ENCODE measurements at regions not wholly inside any gene's neighbourhood (a gene's known extent, or its start where the extent isn't known, plus 50 kb on each side); places are given as distances from the start of the nearest gene placed in this dataset.

DNA sequence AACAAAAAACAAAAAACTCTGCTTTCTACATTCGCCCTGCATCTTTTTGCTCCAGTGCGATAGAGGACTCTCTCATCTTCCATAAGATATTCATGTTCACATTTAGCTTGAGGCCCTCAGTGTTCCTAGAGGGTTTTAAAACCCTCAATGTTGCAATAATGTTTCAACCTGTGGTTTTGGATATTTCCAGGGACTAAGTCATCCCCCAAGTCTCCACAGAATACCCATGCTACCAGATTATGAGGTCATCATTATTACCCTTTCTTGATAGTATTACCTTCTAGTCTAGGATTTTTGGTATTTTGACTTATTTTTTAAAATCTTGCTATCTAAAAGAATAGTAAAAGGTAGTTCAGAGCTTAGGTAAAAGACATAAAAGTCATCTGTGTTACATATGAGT lies 480.5 kb upstream of the ID4 start:
- no peak overlapping the region for H3K27ac ChIP-seq (ENCODE audit: low read depth, low read length)
- no peaks in the 10 kb centered on the region for H3K9me3 ChIP-seq (ENCODE audit: control insufficient read depth in 3 of 3, low read length in 3 of 3)
- no peaks in the 10 kb centered on the region for H3K27me3 ChIP-seq (ENCODE audit: control insufficient read depth in 3 of 3, insufficient read depth in 3 of 3, low read length in 3 of 3)
- H3K4me3 ChIP-seq (ENCODE audit: low read length in 3 of 3) = no peak overlapping the region
- H3K9ac ChIP-seq (ENCODE audit: low read depth in 1 of 3, low read length in 3 of 3) = no peak overlapping the region
- no peaks in the 10 kb centered on the region for H3K4me1 ChIP-seq (ENCODE audit: control insufficient read depth in 3 of 3, insufficient read depth in 3 of 3, low read length in 3 of 3)
- no peaks in the 10 kb centered on the region for H3K36me3 ChIP-seq (ENCODE audit: control insufficient read depth in 3 of 3, insufficient read depth in 3 of 3, low read length in 3 of 3)

DNA sequence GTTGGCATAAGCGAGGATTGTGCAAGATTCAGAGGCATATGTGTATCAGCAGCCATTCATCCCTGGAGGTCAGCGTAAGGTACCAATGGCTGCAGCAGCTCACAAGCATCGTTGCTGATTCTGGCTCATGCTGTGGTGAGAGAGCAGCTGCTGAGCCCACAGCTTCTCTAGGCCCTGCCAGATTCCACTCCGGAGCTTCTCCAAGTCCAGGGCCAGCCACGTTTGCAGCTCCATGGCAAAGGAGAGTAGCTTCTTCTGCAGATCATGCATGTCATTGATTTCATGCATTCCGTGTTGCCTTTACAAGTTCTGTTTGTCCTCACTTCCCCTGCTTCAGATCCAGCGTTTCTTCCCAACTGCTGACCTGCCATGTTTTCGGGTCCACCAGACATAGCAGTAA lies 474.8 kb upstream of the ID4 start:
- Histone ChIP-seq H3K4me3 (ENCODE audit: low read length in 3 of 3) (no peak overlapping the region), H3K27me3 (ENCODE audit: control insufficient read depth in 3 of 3, insufficient read depth in 3 of 3, low read length in 3 of 3) (no peaks in the 10 kb centered on the region), H3K9ac (ENCODE audit: low read depth in 1 of 3, low read length in 3 of 3) (no peak overlapping the region), H3K27ac (ENCODE audit: low read depth, low read length) (no peak overlapping the region), H3K9me3 (ENCODE audit: control insufficient read depth in 3 of 3, low read length in 3 of 3) (peaks cover 0 to 2% (median 0%) of the 10 kb centered on the region in 3 donors), H3K4me1 (ENCODE audit: control insufficient read depth in 3 of 3, insufficient read depth in 3 of 3, low read length in 3 of 3) (no peaks in the 10 kb centered on the region), H3K36me3 (ENCODE audit: control insufficient read depth in 3 of 3, insufficient read depth in 3 of 3, low read length in 3 of 3) (no peaks in the 10 kb centered on the region)

DNA sequence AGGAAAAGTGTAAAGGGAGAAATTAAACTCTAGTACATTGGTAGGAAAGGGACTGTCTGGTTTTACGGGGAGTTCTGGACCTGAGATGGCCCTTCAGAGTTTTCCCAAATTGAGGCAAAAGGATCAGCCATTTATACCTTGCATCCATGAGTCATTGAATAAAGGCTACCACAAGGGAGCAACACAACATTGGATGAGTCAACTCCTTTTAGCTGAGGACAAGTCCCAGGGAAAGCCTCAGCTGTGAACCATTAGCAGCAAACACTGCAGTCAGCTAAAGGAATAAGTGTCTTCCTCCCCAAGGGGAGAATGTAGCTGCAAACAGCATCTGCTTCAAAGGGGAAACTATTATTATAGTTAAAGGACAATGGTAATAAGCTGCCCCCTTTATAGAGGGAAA lies 468.7 kb upstream of the ID4 start:
- Histone ChIP-seq H3K9ac (ENCODE audit: low read depth in 1 of 3, low read length in 3 of 3) (no peak overlapping the region), H3K36me3 (ENCODE audit: control insufficient read depth in 3 of 3, insufficient read depth in 3 of 3, low read length in 3 of 3) (no peaks in the 10 kb centered on the region), H3K4me1 (ENCODE audit: control insufficient read depth in 3 of 3, insufficient read depth in 3 of 3, low read length in 3 of 3) (no peaks in the 10 kb centered on the region), H3K4me3 (ENCODE audit: low read length in 3 of 3) (no peak overlapping the region), H3K27ac (ENCODE audit: low read depth, low read length) (no peak overlapping the region), H3K9me3 (ENCODE audit: control insufficient read depth in 3 of 3, low read length in 3 of 3) (peaks cover 0 to 2% (median 0%) of the 10 kb centered on the region in 3 donors), H3K27me3 (ENCODE audit: control insufficient read depth in 3 of 3, insufficient read depth in 3 of 3, low read length in 3 of 3) (peaks cover 0 to 3% (median 0%) of the 10 kb centered on the region in 3 donors)

DNA sequence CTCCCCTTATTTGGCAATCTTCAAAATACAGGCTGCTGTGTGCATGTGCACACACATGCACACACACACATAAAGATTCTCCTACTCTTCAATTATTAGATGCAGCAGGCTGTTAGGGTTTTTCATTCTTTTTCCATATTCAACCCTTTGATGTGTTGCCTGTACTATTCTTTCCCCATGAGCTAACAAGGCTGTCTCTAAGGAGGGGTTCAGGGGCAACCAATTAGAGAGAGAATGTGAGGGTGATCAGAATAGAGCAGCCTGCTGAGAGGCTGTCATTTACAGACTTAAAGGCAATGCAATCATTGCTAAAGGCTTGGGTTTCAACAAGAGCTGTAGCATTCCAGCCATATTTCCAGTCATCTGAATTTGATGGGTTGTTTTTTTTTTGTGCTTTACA lies 467.4 kb upstream of the ID4 start:
- H3K4me3 ChIP-seq (ENCODE audit: low read length in 3 of 3) = no peak overlapping the region
- no peaks in the 10 kb centered on the region for H3K4me1 ChIP-seq (ENCODE audit: control insufficient read depth in 3 of 3, insufficient read depth in 3 of 3, low read length in 3 of 3)
- H3K9me3 ChIP-seq (ENCODE audit: control insufficient read depth in 3 of 3, low read length in 3 of 3) = peaks cover 0 to 2% (median 0%) of the 10 kb centered on the region in 3 donors
- no peak overlapping the region for H3K27ac ChIP-seq (ENCODE audit: low read depth, low read length)
- peaks cover 0 to 3% (median 0%) of the 10 kb centered on the region in 3 donors for H3K27me3 ChIP-seq (ENCODE audit: control insufficient read depth in 3 of 3, insufficient read depth in 3 of 3, low read length in 3 of 3)
- H3K9ac ChIP-seq (ENCODE audit: low read depth in 1 of 3, low read length in 3 of 3) = no peak overlapping the region
- H3K36me3 ChIP-seq (ENCODE audit: control insufficient read depth in 3 of 3, insufficient read depth in 3 of 3, low read length in 3 of 3) = no peaks in the 10 kb centered on the region

DNA sequence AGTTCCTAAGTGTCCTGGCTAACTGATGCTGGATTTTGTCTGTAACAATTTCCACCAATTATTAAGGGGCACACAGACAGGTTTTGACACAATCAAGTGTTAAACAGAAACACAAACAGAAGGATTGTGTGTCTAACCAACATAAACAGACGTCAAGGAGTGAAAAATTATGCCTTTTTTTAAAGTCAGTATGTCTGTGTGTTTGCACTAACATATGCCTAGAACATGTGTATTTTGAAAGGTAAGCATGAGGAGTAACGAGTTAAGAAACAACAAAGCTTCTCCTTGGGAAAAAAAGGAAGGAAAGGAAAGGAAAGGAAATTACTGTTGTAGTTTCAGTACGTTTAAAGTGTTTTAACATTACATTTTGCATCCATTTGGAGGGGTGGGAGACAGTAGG lies 466.3 kb upstream of the ID4 start:
- Histone ChIP-seq H3K27ac (ENCODE audit: low read depth, low read length) (no peak overlapping the region), H3K9ac (ENCODE audit: low read depth in 1 of 3, low read length in 3 of 3) (no peak overlapping the region), H3K4me3 (ENCODE audit: low read length in 3 of 3) (no peak overlapping the region), H3K4me1 (ENCODE audit: control insufficient read depth in 3 of 3, insufficient read depth in 3 of 3, low read length in 3 of 3) (no peaks in the 10 kb centered on the region), H3K36me3 (ENCODE audit: control insufficient read depth in 3 of 3, insufficient read depth in 3 of 3, low read length in 3 of 3) (no peaks in the 10 kb centered on the region), H3K9me3 (ENCODE audit: control insufficient read depth in 3 of 3, low read length in 3 of 3) (peaks cover 0 to 2% (median 0%) of the 10 kb centered on the region in 3 donors), H3K27me3 (ENCODE audit: control insufficient read depth in 3 of 3, insufficient read depth in 3 of 3, low read length in 3 of 3) (peaks cover 0 to 3% (median 0%) of the 10 kb centered on the region in 3 donors)

DNA sequence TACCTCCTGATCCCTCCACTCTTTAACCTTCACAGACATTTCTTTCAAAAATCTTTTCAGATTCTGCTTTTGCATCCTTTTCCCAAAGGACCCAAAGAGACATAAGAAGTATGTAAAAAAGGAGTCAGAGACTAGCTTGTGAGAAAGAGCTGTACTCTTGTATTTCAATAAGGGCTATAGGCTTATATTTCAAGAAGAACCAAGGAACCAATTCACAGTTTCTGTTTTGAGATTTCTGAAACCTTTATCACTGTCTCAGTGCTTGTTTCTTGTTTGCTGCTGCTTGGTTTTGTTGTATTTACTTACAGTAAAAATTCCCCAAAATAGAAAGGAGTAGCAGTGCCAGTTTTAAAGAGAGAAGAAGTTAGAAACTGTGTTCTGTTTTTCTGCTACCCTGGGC lies 461.6 kb upstream of the ID4 start:
- Histone ChIP-seq H3K4me3 (ENCODE audit: low read length in 3 of 3) (no peak overlapping the region), H3K36me3 (ENCODE audit: control insufficient read depth in 3 of 3, insufficient read depth in 3 of 3, low read length in 3 of 3) (no peaks in the 10 kb centered on the region), H3K9me3 (ENCODE audit: control insufficient read depth in 3 of 3, low read length in 3 of 3) (no peaks in the 10 kb centered on the region), H3K4me1 (ENCODE audit: control insufficient read depth in 3 of 3, insufficient read depth in 3 of 3, low read length in 3 of 3) (no peaks in the 10 kb centered on the region), H3K9ac (ENCODE audit: low read depth in 1 of 3, low read length in 3 of 3) (no peak overlapping the region), H3K27me3 (ENCODE audit: control insufficient read depth in 3 of 3, insufficient read depth in 3 of 3, low read length in 3 of 3) (peaks cover 0 to 3% (median 0%) of the 10 kb centered on the region in 3 donors), H3K27ac (ENCODE audit: low read depth, low read length) (no peak overlapping the region)

DNA sequence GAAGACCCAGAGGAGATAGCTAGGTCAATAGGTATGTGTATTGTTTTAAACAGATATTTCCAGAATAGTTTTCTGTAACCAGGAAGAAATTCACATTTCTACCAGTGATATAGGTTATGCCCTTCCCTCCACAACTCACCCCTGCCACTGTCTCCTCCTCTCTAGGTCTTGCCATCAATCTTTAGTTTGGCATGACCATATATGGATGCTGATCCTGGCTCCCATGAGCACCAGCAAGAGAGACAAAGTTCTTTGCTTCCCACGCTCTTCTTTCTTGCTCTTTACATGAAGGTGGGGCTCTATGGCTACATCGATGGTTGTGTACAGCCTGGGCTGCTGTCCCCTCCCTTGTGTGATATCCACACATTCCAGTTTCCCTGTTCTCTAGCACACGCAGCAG lies 459.4 kb upstream of the ID4 start:
- Histone ChIP-seq H3K9ac (ENCODE audit: low read depth in 1 of 3, low read length in 3 of 3) (no peak overlapping the region), H3K4me3 (ENCODE audit: low read length in 3 of 3) (no peak overlapping the region), H3K27me3 (ENCODE audit: control insufficient read depth in 3 of 3, insufficient read depth in 3 of 3, low read length in 3 of 3) (peaks cover 0 to 3% (median 0%) of the 10 kb centered on the region in 3 donors), H3K27ac (ENCODE audit: low read depth, low read length) (no peak overlapping the region), H3K9me3 (ENCODE audit: control insufficient read depth in 3 of 3, low read length in 3 of 3) (no peaks in the 10 kb centered on the region), H3K36me3 (ENCODE audit: control insufficient read depth in 3 of 3, insufficient read depth in 3 of 3, low read length in 3 of 3) (no peaks in the 10 kb centered on the region), H3K4me1 (ENCODE audit: control insufficient read depth in 3 of 3, insufficient read depth in 3 of 3, low read length in 3 of 3) (no peaks in the 10 kb centered on the region)

DNA sequence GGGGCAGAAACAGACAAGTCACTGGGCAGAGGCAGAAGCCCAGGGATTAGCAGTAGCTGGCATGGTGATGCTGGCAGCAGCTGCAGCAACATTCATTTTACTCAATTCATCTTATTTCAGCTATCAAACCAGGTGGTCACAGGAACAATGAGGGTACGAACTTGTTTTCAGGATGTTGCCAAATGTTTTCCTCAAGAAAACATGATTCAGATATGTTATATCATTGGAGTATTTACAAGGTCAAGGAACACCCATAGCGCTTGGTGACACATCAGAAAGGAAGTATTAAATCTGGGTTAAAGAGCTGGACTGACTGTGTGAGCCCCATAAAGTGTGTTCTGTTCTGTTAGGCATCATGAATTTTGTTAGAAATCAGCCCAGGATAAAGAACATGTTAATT lies 456.9 kb upstream of the ID4 start:
- Histone ChIP-seq H3K27me3 (ENCODE audit: control insufficient read depth in 3 of 3, insufficient read depth in 3 of 3, low read length in 3 of 3) (no peaks in the 10 kb centered on the region), H3K27ac (ENCODE audit: low read depth, low read length) (no peak overlapping the region), H3K9me3 (ENCODE audit: control insufficient read depth in 3 of 3, low read length in 3 of 3) (peaks cover 0 to 6% (median 0%) of the 10 kb centered on the region in 3 donors), H3K36me3 (ENCODE audit: control insufficient read depth in 3 of 3, insufficient read depth in 3 of 3, low read length in 3 of 3) (no peaks in the 10 kb centered on the region), H3K4me3 (ENCODE audit: low read length in 3 of 3) (no peak overlapping the region), H3K9ac (ENCODE audit: low read depth in 1 of 3, low read length in 3 of 3) (no peak overlapping the region), H3K4me1 (ENCODE audit: control insufficient read depth in 3 of 3, insufficient read depth in 3 of 3, low read length in 3 of 3) (no peaks in the 10 kb centered on the region)

DNA sequence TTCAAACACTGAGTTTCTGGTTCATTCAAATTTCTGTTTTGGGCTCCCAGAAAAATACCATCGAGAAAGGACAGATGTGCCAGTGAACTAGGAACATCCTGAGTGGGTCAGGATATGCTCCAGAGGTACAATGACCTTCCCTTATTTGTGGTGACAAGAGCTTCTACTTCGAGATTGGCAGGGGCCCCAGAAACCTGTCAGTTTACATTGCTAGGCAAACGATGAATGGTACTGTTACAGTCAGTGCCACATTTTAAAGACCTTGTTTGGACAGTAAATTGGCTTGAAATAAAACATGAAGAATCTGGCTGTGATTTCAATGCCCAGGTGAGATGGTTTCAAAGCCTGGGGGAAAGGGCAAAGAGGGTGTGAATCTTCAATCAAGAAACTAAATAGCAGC lies 454.5 kb upstream of the ID4 start:
- Histone ChIP-seq H3K36me3 (ENCODE audit: control insufficient read depth in 3 of 3, insufficient read depth in 3 of 3, low read length in 3 of 3) (no peaks in the 10 kb centered on the region), H3K4me1 (ENCODE audit: control insufficient read depth in 3 of 3, insufficient read depth in 3 of 3, low read length in 3 of 3) (no peaks in the 10 kb centered on the region)

DNA sequence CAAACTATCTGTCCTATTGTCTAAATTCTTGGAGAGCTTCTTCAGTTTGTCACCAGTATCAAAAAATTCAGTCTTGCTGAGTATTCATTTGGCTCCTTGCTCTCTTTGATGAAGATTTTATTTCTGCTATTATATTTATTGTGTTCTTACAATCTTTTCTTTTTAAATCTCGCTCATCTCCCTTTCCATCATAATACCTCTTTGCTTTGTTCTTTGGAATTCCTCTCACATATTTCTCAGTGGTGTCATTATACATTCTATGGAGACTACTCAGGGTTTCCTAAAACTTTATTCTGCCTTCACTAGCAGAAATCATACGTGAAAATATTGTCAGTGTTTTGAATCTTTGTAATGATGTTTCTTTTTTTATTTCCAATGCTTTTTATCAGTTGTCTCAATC lies 445.2 kb upstream of the ID4 start:
- Histone ChIP-seq H3K27me3 (ENCODE audit: control insufficient read depth in 3 of 3, insufficient read depth in 3 of 3, low read length in 3 of 3) (no peaks in the 10 kb centered on the region), H3K9ac (ENCODE audit: low read depth in 1 of 3, low read length in 3 of 3) (no peak overlapping the region), H3K4me3 (ENCODE audit: low read length in 3 of 3) (no peak overlapping the region), H3K36me3 (ENCODE audit: control insufficient read depth in 3 of 3, insufficient read depth in 3 of 3, low read length in 3 of 3) (no peaks in the 10 kb centered on the region), H3K9me3 (ENCODE audit: control insufficient read depth in 3 of 3, low read length in 3 of 3) (no peaks in the 10 kb centered on the region), H3K27ac (ENCODE audit: low read depth, low read length) (no peak overlapping the region), H3K4me1 (ENCODE audit: control insufficient read depth in 3 of 3, insufficient read depth in 3 of 3, low read length in 3 of 3) (no peaks in the 10 kb centered on the region)

More for the DNA sequence above, 454.5 kb upstream of the ID4 start:
- Histone ChIP-seq H3K9me3 (ENCODE audit: control insufficient read depth in 3 of 3, low read length in 3 of 3) (peaks cover 0 to 6% (median 0%) of the 10 kb centered on the region in 3 donors), H3K27ac (ENCODE audit: low read depth, low read length) (no peak overlapping the region), H3K4me3 (ENCODE audit: low read length in 3 of 3) (no peak overlapping the region), H3K9ac (ENCODE audit: low read depth in 1 of 3, low read length in 3 of 3) (no peak overlapping the region), H3K27me3 (ENCODE audit: control insufficient read depth in 3 of 3, insufficient read depth in 3 of 3, low read length in 3 of 3) (no peaks in the 10 kb centered on the region)

DNA sequence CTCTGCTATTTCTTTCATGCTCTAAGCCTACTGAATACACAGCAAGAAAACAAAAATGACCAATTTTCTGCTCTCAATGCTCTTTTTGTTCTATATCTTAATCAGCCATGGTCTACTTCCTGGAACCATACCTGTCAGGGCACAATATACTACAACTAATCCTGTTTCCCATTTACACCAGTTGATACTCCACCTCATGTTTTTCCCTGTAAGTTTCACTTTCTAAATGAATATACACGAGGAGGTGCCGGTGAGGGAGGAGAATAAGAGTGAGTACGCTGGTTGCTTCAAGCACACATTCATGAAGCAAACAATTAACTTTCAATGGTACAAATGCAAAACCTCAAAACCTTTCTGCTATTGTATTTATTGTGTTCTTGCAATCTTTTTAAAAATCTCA lies 443.1 kb upstream of the ID4 start:
- no peaks in the 10 kb centered on the region for H3K4me1 ChIP-seq (ENCODE audit: control insufficient read depth in 3 of 3, insufficient read depth in 3 of 3, low read length in 3 of 3)
- H3K27me3 ChIP-seq (ENCODE audit: control insufficient read depth in 3 of 3, insufficient read depth in 3 of 3, low read length in 3 of 3) = no peaks in the 10 kb centered on the region
- H3K4me3 ChIP-seq (ENCODE audit: low read length in 3 of 3) = no peak overlapping the region
- no peaks in the 10 kb centered on the region for H3K36me3 ChIP-seq (ENCODE audit: control insufficient read depth in 3 of 3, insufficient read depth in 3 of 3, low read length in 3 of 3)
- no peak overlapping the region for H3K9ac ChIP-seq (ENCODE audit: low read depth in 1 of 3, low read length in 3 of 3)
- no peak overlapping the region for H3K27ac ChIP-seq (ENCODE audit: low read depth, low read length)
- no peaks in the 10 kb centered on the region for H3K9me3 ChIP-seq (ENCODE audit: control insufficient read depth in 3 of 3, low read length in 3 of 3)

Measured in skeletal muscle tissue (tissue), 3 donors.